AG04450 (cell line): ENCODE measurements at regions not wholly inside any gene's neighbourhood (a gene's known extent, or its start where the extent isn't known, plus 50 kb on each side); places are given as distances from the start of the nearest gene placed in this dataset.

ENCODE experiments used
- CTCF ChIA-PET: fragments of 300-600, 350-600 bp; formaldehyde crosslinking; extraction: SDS; loops from one replicate; lab custom pipeline; 2022; ENCODE audit warnings: antibody characterized with exemption, inconsistent platforms; lab: Charles Lee
- POLR2A ChIA-PET: fragments of 350-600 bp; formaldehyde crosslinking; extraction: SDS; loops from one replicate; lab custom pipeline; 2021; ENCODE audit warnings: antibody characterized with exemption, inconsistent platforms; lab: Yijun Ruan, JAX
- DNase-seq: peaks from one replicate; pipeline ENCODE4 v3.0.0-alpha.2; 2011; ENCODE audit warnings: low read depth, low spot score
- H3K27ac ChIP-seq: one replicate; pipeline ENCODE4 v1.5.1; 2012; ENCODE audit warnings: low read depth, low read length, control low read depth
- H3K27me3 ChIP-seq: one replicate; pipeline ENCODE4 v1.6.0; 2012; ENCODE audit warnings: low read length; ENCODE audit not compliant: control insufficient read depth, insufficient read depth
- H3K4me3 ChIP-seq: 2 replicates; pipeline ENCODE4 v1.5.1; 2011; ENCODE audit warnings: mild to moderate bottlenecking, low read depth, low read length, control low read depth
- H3K9me3 ChIP-seq: 2 replicates; pipeline ENCODE4 v1.5.1; 2012; ENCODE audit warnings: low read length; ENCODE audit not compliant: control insufficient read depth, insufficient read depth
- TF ChIP-seq, protein P1 (sequence below): IDR thresholded peaks from 2 replicates; pipeline ENCODE4 v1.5.1; 2011; ENCODE audit warnings: low read depth, low read length, control low read depth, inconsistent platforms

DNA sequence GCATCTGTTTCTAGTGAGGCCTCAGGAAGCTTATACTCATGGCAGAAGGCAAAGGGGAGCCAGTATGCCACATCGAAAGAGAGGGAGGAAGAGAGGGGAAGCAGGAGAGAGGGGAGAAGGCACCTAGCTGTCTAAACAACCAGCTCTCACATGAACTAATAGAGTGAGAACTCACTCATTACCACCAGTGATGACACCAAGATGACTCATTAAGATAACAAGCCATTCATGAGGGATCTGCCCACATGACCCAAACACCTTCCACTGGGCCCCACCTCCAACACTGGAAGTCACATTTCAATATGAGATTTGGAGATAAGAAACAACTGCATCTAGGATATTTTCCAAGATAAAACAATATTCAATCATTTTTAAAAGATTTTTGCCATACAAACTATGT, 753.9 kb upstream of the ZEB2 start:
- DNase-seq: no peak
- Histone ChIP-seq H3K27ac (no peak overlapping the region), H3K27me3 (no peaks in the 10 kb centered on the region), H3K9me3 (no peaks in the 10 kb centered on the region), H3K4me3 (no peak overlapping the region)
- TF ChIP-seq, protein P1, sequence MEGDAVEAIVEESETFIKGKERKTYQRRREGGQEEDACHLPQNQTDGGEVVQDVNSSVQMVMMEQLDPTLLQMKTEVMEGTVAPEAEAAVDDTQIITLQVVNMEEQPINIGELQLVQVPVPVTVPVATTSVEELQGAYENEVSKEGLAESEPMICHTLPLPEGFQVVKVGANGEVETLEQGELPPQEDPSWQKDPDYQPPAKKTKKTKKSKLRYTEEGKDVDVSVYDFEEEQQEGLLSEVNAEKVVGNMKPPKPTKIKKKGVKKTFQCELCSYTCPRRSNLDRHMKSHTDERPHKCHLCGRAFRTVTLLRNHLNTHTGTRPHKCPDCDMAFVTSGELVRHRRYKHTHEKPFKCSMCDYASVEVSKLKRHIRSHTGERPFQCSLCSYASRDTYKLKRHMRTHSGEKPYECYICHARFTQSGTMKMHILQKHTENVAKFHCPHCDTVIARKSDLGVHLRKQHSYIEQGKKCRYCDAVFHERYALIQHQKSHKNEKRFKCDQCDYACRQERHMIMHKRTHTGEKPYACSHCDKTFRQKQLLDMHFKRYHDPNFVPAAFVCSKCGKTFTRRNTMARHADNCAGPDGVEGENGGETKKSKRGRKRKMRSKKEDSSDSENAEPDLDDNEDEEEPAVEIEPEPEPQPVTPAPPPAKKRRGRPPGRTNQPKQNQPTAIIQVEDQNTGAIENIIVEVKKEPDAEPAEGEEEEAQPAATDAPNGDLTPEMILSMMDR: no peak
- ChIA-PET CTCF (no interaction called here), POLR2A (no interaction called here)

- no peak overlapping the region for H3K4me3 ChIP-seq
- ChIA-PET CTCF (no interaction called here), POLR2A (no interaction called here)
- TF ChIP-seq, protein P1: no peak
- DNase-seq: no peak
- no peaks in the 10 kb centered on the region for H3K27me3 ChIP-seq
- H3K9me3 ChIP-seq: no peaks in the 10 kb centered on the region
- H3K27ac ChIP-seq: no peak overlapping the region
These were observed 749.0 kb upstream of the ZEB2 start for GRCh38 chr2:145268931-145269330.

DNA sequence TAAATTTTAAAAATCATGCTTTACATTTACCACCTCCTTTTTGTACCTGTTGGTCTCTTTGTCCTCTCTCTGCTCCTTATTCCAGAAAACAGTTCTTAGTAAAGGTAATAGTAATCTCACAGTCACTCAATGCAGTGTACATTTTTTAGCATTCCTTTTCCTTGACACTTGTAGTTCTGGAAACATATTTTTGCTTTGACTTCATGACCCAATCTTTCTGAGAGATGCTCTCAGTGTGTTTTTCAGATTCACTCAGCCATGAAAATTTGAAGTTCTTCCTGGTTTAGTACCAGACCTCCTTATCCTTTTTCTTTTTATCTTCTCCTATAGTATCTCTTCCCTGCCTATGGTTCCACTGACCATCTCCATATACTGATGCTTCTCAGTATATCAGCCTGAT, 747.5 kb upstream of the ZEB2 start:
- no peak for DNase-seq
- CTCF ChIA-PET: no interaction called here
- no peak overlapping the region for H3K27ac ChIP-seq
- POLR2A ChIA-PET: no interaction called here
- H3K9me3 ChIP-seq: no peaks in the 10 kb centered on the region
- TF ChIP-seq, protein P1: no peak
- no peaks in the 10 kb centered on the region for H3K27me3 ChIP-seq
- H3K4me3 ChIP-seq: no peak overlapping the region

DNA sequence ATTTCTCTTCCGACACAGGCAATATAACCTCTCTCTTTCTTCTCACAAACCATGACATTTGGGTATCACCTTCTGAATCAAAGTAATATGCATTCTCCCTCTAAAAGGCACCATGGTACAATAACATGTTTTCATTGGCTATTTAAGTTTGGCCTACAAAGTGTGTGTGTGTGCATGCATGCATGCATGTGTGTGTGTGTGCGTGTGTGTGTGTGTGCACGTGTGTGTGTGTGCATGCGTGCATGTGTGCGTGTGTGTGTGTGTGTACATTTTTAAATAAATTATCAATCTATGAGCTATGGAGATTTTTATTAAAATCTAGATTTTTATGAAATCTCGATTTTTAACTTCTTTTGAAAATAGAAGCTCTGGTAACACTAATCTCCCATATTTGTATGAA, 745.3 kb upstream of the ZEB2 start:
- H3K4me3 ChIP-seq: no peak overlapping the region
- CTCF ChIA-PET: interaction anchor here (0.6 kb wide), 2 partner anchors 8 to 23 kb away, joined by 3 to 6 read pairs; no protein-coding TSS in a partner anchor
- TF ChIP-seq, protein P1: no peak
- no peaks in the 10 kb centered on the region for H3K27me3 ChIP-seq
- H3K27ac ChIP-seq: no peak overlapping the region
- H3K9me3 ChIP-seq: no peaks in the 10 kb centered on the region
- POLR2A ChIA-PET: no interaction called here
- DNase-seq: no peak

GRCh38 chr2:145260674-145261073, 740.8 kb upstream of the ZEB2 start:
- CTCF ChIA-PET: no interaction called here
- H3K27me3 ChIP-seq: no peaks in the 10 kb centered on the region
- no peaks in the 10 kb centered on the region for H3K9me3 ChIP-seq
- no peak overlapping the region for H3K4me3 ChIP-seq
- POLR2A ChIA-PET: no interaction called here
- DNase-seq: no peak
- TF ChIP-seq, protein P1: no peak
- H3K27ac ChIP-seq: no peak overlapping the region
